NB4 (cell line): ENCODE measurements at regions not wholly inside any gene's neighbourhood (a gene's known extent, or its start where the extent isn't known, plus 50 kb on each side); places are given as distances from the start of the nearest gene placed in this dataset.

ENCODE experiments used
- DNase-seq: peaks from one replicate; pipeline ENCODE4 v3.0.0; 2010; ENCODE audit warnings: low read depth
- H3K4me3 ChIP-seq: one replicate; pipeline ENCODE4 v1.5.1; 2011; ENCODE audit warnings: mild to moderate bottlenecking, low read depth, low read length, moderate library complexity
- MYC ChIP-seq: IDR thresholded peaks from 2 replicates; pipeline ENCODE4 v1.6.1; 2011; ENCODE audit warnings: low read depth, low read length
- POLR2A ChIP-seq: IDR thresholded peaks from 2 replicates; pipeline ENCODE4 v1.6.1; 2011; ENCODE audit warnings: mild to moderate bottlenecking; ENCODE audit not compliant: insufficient read length; ENCODE audit errors: extremely low read depth
- TF ChIP-seq, protein P1 (sequence below): IDR thresholded peaks from one replicate; pipeline ENCODE4 v1.5.1; 2012; ENCODE audit warnings: low read depth, low read length
- TF ChIP-seq, protein P2 (sequence below): IDR thresholded peaks from 2 replicates; pipeline ENCODE4 v1.6.1; 2011; ENCODE audit warnings: low read depth, low read length

DNA sequence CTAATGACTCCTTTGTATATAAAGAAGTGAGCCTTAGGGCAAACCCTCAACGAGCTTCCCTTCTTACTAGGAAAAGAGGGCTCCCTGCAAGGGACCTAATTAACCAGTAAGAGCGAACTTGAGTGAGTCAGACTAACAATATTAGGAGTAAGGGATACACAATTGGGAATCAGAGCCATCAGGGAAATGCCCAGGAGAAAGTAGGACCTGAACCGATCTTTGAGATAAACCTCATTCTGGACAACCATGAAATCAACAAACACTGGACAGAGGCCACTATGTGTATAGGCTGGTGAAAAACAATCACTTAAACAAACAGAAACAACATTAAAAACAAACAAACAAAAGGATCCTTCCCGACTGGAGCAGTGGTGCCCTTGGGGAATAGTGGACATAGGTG is 120.8 kb downstream of the EDN1 start:
- TF ChIP-seq POLR2A (no peak), MYC (no peak)
- TF ChIP-seq, protein P1, sequence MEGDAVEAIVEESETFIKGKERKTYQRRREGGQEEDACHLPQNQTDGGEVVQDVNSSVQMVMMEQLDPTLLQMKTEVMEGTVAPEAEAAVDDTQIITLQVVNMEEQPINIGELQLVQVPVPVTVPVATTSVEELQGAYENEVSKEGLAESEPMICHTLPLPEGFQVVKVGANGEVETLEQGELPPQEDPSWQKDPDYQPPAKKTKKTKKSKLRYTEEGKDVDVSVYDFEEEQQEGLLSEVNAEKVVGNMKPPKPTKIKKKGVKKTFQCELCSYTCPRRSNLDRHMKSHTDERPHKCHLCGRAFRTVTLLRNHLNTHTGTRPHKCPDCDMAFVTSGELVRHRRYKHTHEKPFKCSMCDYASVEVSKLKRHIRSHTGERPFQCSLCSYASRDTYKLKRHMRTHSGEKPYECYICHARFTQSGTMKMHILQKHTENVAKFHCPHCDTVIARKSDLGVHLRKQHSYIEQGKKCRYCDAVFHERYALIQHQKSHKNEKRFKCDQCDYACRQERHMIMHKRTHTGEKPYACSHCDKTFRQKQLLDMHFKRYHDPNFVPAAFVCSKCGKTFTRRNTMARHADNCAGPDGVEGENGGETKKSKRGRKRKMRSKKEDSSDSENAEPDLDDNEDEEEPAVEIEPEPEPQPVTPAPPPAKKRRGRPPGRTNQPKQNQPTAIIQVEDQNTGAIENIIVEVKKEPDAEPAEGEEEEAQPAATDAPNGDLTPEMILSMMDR, result no peak
- TF ChIP-seq, protein P2, sequence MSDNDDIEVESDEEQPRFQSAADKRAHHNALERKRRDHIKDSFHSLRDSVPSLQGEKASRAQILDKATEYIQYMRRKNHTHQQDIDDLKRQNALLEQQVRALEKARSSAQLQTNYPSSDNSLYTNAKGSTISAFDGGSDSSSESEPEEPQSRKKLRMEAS, result no peak
- no peak for DNase-seq
- H3K4me3 ChIP-seq, result no peak overlapping the region

DNA sequence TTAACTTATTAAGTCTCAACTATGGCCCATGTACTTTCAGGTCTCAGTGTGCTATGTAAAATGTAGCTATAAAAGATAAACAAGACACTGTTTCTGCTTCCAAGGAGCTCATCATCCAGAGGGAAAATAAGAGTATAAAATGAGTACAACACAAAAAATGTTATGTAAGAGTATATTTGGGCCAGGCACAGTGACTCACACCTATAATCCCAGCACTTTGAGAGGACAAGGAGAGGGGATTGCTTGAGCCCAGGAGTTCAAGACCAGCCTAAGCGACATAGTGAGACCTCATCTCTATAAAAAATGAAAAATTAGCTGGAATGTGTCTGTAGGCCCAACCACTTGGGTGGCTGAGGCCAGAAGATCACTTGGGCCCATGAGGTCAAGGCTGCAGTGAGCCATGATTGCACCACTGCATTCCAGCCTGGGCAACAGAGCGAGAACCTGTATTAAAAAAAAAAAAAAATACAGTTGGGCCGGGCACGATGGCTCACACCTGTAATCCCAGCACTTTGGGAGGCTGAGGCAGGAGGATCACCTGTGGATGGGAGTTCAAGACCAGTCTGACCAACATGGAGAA is 124.0 kb downstream of the EDN1 start:
- TF ChIP-seq, protein P1, result no peak
- no peak for TF ChIP-seq POLR2A
- TF ChIP-seq, protein P2, result no peak
- no peak for TF ChIP-seq MYC

DNA sequence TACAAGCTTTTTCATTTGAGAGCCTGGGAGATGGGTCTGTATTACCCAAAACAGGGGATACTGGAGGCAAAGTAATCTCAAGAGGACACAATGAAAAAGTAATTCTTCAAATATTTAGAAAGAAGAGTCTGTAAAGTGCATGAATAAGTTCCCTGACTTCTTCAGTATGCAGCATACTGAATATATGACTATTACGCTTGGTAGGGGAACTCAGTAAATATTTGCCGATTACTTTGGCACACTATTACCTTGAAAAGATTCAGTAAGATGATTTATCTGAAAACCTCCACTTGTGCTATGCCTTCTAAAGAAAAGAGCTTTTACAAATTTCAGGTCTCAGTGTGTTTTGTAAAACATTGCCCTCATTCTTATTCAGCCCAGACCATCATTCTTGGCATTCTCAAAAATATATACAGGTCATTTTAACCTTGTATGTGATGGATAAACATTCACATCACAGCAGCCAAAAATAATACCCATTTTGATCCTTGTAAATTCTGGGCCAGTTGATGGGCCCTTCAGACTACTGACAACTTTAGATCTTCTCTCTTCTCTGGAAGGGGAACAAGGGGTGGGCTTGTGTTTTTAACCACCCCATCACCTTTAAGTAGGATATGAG is 125.9 kb downstream of the EDN1 start:
- no peak overlapping the region for H3K4me3 ChIP-seq
- DNase-seq, result no peak
- TF ChIP-seq POLR2A (no peak), MYC (no peak)
- TF ChIP-seq, protein P2, result no peak
- TF ChIP-seq, protein P1, result no peak

More for the DNA sequence above, 124.0 kb downstream of the EDN1 start:
- DNase-seq, result no peak
- H3K4me3 ChIP-seq, result no peak overlapping the region

DNA sequence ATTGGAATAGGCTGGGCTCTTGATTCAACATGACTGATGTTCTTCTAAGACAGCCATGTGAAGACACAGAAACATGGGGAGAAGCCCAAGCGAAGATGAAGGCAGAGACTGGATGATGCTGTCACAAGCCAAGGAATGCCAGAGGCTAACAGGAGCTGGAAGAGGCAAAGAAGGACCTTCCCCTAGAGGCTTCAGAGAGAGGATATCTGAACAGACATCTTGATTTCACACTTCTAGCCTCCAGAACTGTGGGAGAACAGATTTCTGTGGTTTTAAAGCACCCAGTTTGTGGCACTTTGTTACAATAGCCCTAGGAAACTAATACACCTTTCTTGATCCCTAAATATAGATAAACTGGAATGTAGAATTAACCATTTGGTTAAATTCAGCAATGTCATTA is 127.0 kb downstream of the EDN1 start:
- no peak for TF ChIP-seq MYC
- TF ChIP-seq, protein P2, result no peak
- TF ChIP-seq, protein P1, result no peak
- TF ChIP-seq POLR2A, result no peak
- H3K4me3 ChIP-seq, result no peak overlapping the region
- DNase-seq, result no peak

DNA sequence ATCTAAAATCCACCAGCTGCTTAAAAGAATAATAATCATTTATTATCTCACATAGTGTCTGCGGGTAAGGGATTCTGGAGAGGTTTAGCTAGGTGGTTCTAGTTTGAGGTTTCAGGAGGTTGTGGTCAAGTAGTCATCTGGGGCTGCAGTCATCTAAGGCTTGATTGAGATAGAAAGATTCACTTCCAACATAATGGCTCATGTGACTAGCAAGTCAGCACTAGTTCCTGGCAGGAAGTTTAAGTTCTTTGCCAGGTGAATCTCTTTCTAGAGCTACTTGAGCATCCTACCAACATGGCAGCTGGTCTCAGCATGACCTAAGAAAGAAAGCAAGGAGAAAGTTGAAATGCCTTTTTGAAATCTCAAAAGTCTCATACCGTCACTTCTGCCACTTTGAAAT is 128.8 kb downstream of the EDN1 start:
- DNase-seq, result no peak
- H3K4me3 ChIP-seq, result no peak overlapping the region
- TF ChIP-seq, protein P1, result no peak

DNA sequence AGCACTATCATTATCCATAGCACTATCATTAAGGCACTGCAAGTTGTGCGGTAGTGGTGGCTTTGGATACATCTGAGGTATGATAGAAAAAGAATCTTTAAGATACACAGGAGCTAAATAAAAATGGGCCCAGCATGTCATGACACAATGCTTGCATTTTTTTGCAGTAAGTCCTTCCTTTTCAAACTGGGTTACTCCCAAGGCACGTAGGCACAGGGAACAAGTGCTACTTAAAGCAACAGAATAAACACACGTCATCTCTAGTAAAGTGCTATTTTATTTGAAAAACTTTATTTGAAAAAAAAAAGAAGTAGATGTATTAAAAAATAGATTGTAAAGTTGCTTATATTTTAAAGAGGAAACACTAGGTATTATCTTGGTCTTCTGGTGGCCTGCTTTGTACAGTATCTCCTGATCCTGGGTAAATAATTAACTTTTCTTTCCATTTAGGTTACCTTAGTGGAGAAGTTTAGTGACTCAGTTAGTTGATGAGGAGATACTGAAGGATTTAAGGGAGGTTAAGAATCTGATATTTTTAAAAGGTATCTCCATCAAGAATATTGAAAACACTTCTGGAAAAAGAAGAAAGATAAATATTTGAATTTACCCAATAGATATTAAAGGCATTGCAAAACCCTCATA is 129.6 kb downstream of the EDN1 start:
- TF ChIP-seq, protein P2, result no peak
- TF ChIP-seq, protein P1, result no peak
- TF ChIP-seq MYC, result no peak
- no peak for TF ChIP-seq POLR2A

More for the DNA sequence above, 129.6 kb downstream of the EDN1 start:
- no peak overlapping the region for H3K4me3 ChIP-seq
- no peak for DNase-seq
